ENCODE measurements at regions not wholly inside any gene's neighbourhood (a gene's known extent, or its start where the extent isn't known, plus 50 kb on each side); places are given as distances from the start of the nearest gene placed in this dataset.
"Not testable (repeated sequence)": the region's sequence is repeated elsewhere in the genome, so short reads cannot be mapped to it uniquely, and the experiment has no call there.

DNA sequence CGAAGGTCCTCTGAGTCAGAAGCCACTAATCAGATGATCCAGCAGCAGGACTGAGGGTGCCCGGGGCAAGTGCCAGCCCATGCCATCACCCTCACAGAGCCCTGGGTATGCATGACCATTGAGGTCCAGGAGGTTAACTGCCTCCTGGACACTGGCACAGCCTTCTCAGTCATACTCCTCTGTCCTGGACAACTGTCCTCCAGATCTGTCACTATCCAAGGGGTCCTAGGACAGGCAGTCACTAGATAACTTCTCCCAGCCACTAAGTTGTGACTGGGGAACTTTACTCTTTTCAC lies 358.5 kb downstream of the ZNF674 start:
- TF ChIP-seq, protein P1, sequence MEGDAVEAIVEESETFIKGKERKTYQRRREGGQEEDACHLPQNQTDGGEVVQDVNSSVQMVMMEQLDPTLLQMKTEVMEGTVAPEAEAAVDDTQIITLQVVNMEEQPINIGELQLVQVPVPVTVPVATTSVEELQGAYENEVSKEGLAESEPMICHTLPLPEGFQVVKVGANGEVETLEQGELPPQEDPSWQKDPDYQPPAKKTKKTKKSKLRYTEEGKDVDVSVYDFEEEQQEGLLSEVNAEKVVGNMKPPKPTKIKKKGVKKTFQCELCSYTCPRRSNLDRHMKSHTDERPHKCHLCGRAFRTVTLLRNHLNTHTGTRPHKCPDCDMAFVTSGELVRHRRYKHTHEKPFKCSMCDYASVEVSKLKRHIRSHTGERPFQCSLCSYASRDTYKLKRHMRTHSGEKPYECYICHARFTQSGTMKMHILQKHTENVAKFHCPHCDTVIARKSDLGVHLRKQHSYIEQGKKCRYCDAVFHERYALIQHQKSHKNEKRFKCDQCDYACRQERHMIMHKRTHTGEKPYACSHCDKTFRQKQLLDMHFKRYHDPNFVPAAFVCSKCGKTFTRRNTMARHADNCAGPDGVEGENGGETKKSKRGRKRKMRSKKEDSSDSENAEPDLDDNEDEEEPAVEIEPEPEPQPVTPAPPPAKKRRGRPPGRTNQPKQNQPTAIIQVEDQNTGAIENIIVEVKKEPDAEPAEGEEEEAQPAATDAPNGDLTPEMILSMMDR (IDR thresholded peaks at IDR 0.05): not testable (repeated sequence)
- TF ChIP-seq EZH2, EZH2phosphoT487 (IDR thresholded peaks at IDR 0.05): not testable (repeated sequence)

Data from neural progenitor cell (in vitro differentiated cells).